OCI-LY3 (cell line): ENCODE measurements at regions not wholly inside any gene's neighbourhood (a gene's known extent, or its start where the extent isn't known, plus 50 kb on each side); places are given as distances from the start of the nearest gene placed in this dataset.

Experiments used
- H2AFZ ChIP-seq: fragments of 200-600, 300-600 bp; shearing (Covaris generic); 2 replicates; pipeline ENCODE4 v1.6.0; 2014; ENCODE audit warnings: antibody characterized with exemption, low read depth, low read length
- H3K27ac ChIP-seq: fragments of 200-600, 300-600 bp; sonication (generic); 2 replicates; pipeline ENCODE4 v1.5.1; 2014; ENCODE audit warnings: mild to moderate bottlenecking, low read length, moderate library complexity, mixed read lengths
- H3K27me3 ChIP-seq: fragments of 200-600, 300-600 bp; sonication (generic); 2 replicates; pipeline ENCODE4 v1.6.1; 2014; ENCODE audit warnings: low read depth, low read length, mixed read lengths
- H3K36me3 ChIP-seq: fragments of 200-600, 300-600 bp; sonication (generic); replicated peaks from 2 replicates; pipeline ENCODE3; 2014; ENCODE audit warnings: low read depth, low read length, mixed read lengths
- H3K4me1 ChIP-seq: fragments of 300-600, 200-600 bp; sonication (generic); 2 replicates; pipeline ENCODE4 v1.6.1; 2014; ENCODE audit warnings: low read length, mixed read lengths
- H3K4me2 ChIP-seq: fragments of 200-600, 300-600 bp; sonication (generic); 2 replicates; pipeline ENCODE4 v1.6.1; 2014; ENCODE audit warnings: low read length, mixed read lengths
- H3K4me3 ChIP-seq: fragments of 300-600, 200-600 bp; sonication (generic); 2 replicates; pipeline ENCODE4 v1.5.1; 2014; ENCODE audit warnings: antibody characterized with exemption, mild to moderate bottlenecking, low read length, moderate library complexity
- H3K79me2 ChIP-seq: fragments of 300-600, 200-600 bp; shearing (Covaris generic); 2 replicates; pipeline ENCODE4 v1.6.1; 2014; ENCODE audit warnings: mild to moderate bottlenecking, low read length, mixed read lengths
- H3K9ac ChIP-seq: fragments of 300-600, 200-600 bp; shearing (Covaris generic); 2 replicates; pipeline ENCODE4 v1.6.0; 2014; ENCODE audit warnings: mild to moderate bottlenecking, low read length, moderate library complexity
- H3K9me3 ChIP-seq: fragments of 200-600, 300-600 bp; shearing (Covaris generic); 2 replicates; pipeline ENCODE4 v1.6.1; 2014; ENCODE audit warnings: low read length, mixed read lengths; ENCODE audit not compliant: insufficient read depth
- H4K20me1 ChIP-seq: fragments of 200-600, 300-600 bp; sonication (generic); 2 replicates; pipeline ENCODE4 v1.6.1; 2016; ENCODE audit warnings: low read length, mixed read lengths; ENCODE audit not compliant: insufficient read depth
- EZH2phosphoT487 ChIP-seq: fragments of 200-600 bp; shearing (Covaris generic); IDR thresholded peaks from 2 replicates; pipeline ENCODE4 v1.6.1; 2018; ENCODE audit warnings: antibody characterized with exemption, mixed run types, low read depth
- TF ChIP-seq, protein P1 (sequence below): fragments of 200-600, 300-600 bp; sonication (generic); IDR thresholded peaks from 2 replicates; pipeline ENCODE4 v1.5.1; 2014; ENCODE audit warnings: antibody characterized with exemption, low read length, low read depth

DNA sequence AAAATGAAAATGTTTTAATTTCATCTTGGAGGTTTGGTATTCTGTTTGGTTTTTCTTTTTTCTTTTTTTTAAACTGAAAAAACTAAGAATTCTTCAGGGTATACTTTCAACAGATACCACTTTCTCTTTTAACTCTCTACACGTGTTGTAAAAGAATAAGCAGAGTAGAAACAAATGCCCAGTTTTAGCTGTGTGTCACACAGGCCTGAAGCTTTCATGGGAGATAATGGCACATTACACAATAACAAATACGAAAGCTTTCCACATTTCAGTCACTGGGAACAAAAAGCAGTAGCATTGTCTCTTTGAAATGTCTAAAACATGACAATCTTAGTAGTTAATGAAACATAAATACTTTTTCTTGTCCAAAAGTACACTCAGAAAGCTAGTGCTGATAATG is 818.5 kb downstream of the TBL1XR1 start:
- Histone ChIP-seq H3K4me1 (no peaks in the 10 kb centered on the region), H3K79me2 (no peaks in the 10 kb centered on the region), H3K9ac (no peak overlapping the region), H3K27ac (no peak overlapping the region), H3K9me3 (no peaks in the 10 kb centered on the region), H2AFZ (no peak overlapping the region), H3K27me3 (no peaks in the 10 kb centered on the region), H3K4me3 (no peak overlapping the region), H4K20me1 (no peaks in the 10 kb centered on the region), H3K4me2 (no peak overlapping the region), H3K36me3 (no peaks in the 10 kb centered on the region)
- TF ChIP-seq EZH2phosphoT487 = no peak
- TF ChIP-seq, protein P1, sequence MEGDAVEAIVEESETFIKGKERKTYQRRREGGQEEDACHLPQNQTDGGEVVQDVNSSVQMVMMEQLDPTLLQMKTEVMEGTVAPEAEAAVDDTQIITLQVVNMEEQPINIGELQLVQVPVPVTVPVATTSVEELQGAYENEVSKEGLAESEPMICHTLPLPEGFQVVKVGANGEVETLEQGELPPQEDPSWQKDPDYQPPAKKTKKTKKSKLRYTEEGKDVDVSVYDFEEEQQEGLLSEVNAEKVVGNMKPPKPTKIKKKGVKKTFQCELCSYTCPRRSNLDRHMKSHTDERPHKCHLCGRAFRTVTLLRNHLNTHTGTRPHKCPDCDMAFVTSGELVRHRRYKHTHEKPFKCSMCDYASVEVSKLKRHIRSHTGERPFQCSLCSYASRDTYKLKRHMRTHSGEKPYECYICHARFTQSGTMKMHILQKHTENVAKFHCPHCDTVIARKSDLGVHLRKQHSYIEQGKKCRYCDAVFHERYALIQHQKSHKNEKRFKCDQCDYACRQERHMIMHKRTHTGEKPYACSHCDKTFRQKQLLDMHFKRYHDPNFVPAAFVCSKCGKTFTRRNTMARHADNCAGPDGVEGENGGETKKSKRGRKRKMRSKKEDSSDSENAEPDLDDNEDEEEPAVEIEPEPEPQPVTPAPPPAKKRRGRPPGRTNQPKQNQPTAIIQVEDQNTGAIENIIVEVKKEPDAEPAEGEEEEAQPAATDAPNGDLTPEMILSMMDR = no peak

DNA sequence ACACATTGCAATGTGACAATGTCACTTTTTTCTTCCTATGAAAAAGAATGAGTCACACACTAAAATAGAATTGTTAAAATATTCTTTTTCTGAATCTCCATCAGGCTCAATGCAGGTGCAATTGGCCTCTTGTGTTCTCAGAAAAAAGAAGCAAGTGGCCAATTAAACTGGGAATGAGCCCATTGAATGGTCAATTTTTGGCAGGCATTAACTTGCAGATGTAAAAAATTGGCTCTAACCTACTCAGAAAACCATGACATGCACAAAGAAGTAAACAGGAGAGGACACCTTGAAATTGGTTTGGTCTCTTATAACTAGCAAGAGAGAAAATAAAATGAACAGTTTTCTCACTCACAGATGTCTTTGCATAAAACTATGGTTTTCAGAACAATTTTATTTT is 820.8 kb downstream of the TBL1XR1 start:
- Histone ChIP-seq H3K4me2 (no peak overlapping the region), H3K4me3 (no peak overlapping the region), H3K9me3 (no peaks in the 10 kb centered on the region), H3K27me3 (no peaks in the 10 kb centered on the region), H3K4me1 (no peaks in the 10 kb centered on the region), H3K27ac (no peak overlapping the region), H4K20me1 (no peaks in the 10 kb centered on the region), H3K9ac (no peak overlapping the region), H2AFZ (no peak overlapping the region), H3K36me3 (no peaks in the 10 kb centered on the region), H3K79me2 (no peaks in the 10 kb centered on the region)
- no peak for TF ChIP-seq EZH2phosphoT487
- TF ChIP-seq, protein P1 = no peak

DNA sequence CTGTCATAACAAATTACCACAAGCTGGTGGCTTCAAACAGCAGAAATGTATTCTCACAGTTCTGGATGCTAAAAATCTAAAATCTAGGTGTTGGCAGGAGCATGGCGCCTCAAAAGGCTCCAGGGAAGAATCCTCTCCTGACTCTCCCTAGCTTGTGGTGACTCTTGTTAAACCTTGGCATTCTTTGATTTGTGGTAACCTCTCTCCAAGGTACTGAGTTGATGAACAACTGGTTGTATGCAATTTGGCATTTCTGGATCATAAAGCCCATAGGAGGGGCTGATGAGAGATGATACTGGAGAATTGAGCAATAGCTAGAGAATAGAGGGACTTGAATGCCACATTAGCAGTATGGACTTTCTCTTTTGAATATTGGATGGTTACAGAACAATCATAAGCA is 821.8 kb downstream of the TBL1XR1 start:
- no peak overlapping the region for H3K4me2 ChIP-seq
- H3K79me2 ChIP-seq = no peaks in the 10 kb centered on the region
- TF ChIP-seq, protein P1 = no peak
- no peak for TF ChIP-seq EZH2phosphoT487
- H2AFZ ChIP-seq = no peak overlapping the region
- H3K36me3 ChIP-seq = no peaks in the 10 kb centered on the region
- no peaks in the 10 kb centered on the region for H3K27me3 ChIP-seq
- no peaks in the 10 kb centered on the region for H3K9me3 ChIP-seq
- no peaks in the 10 kb centered on the region for H4K20me1 ChIP-seq
- no peaks in the 10 kb centered on the region for H3K4me1 ChIP-seq
- no peak overlapping the region for H3K9ac ChIP-seq
- no peak overlapping the region for H3K4me3 ChIP-seq
- H3K27ac ChIP-seq = no peak overlapping the region

DNA sequence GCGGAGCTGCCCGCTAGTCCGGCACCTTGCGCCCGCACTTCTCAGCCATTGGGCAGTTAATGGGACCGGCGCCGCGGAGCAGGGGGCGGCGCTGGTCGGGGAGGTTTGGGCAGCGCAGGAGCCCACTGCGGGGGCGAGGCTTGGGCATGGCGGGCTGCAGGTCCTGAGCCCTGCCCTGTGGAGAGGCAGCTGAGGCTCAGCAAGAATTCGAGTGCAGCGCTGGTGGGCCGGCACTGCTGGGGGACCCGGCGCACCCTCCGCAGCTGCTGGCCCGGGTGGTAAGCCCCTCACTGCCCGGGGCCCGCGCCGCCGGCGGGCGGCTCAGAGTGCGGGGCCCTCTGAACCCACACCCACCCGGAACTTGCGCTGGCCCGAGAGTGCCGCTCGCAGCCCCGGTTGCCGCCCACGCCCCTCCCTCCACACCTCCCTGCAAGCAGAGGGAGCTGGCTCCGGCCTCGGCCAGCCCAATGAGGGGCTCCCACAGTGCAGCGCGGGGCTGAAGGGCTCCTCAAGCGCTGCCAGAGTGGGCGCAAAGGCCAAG is 835.0 kb downstream of the TBL1XR1 start:
- Histone ChIP-seq H4K20me1 (no peaks in the 10 kb centered on the region), H3K27ac (no peak overlapping the region), H3K4me2 (no peak overlapping the region), H3K9me3 (no peaks in the 10 kb centered on the region), H3K79me2 (no peaks in the 10 kb centered on the region), H3K4me3 (no peak overlapping the region), H3K9ac (no peak overlapping the region), H3K36me3 (no peaks in the 10 kb centered on the region), H3K4me1 (no peaks in the 10 kb centered on the region), H2AFZ (no peak overlapping the region), H3K27me3 (no peaks in the 10 kb centered on the region)
- TF ChIP-seq, protein P1 = no peak
- no peak for TF ChIP-seq EZH2phosphoT487
